Esophagus mucosa (tissue), 1 donor: ENCODE measurements at regions not wholly inside any gene's neighbourhood (a gene's known extent, or its start where the extent isn't known, plus 50 kb on each side); places are given as distances from the start of the nearest gene placed in this dataset.

ENCODE experiments used
- ATAC-seq: fragments of 200-7000 bp; cut with Tn5 transposase; one replicate; pipeline ENCODE4 v1.9.1; 2020
- donor health status: DM: yes; HTN: yes; CAD: no.

DNA sequence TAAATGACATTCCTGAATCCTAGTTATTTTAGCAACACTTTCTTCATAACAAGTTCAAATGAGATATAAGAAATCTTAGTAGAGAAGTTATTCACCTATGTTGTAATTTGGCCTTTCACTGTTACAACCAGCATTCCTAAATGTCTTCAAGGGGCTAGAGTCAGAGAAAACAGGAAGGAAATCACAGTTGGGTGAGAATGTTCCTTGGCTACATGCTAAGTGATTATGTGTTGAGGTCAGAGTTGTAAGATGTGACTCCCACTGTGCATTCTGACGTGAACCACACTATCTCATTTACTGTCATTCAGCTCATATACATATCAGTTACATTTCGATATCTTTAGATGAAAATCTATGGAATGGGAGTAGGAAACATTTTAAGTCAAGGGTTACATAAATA is 51.0 kb upstream of the MLIP start:
- ATAC-seq = no peak
